ENCODE measurements at regions not wholly inside any gene's neighbourhood (a gene's known extent, or its start where the extent isn't known, plus 50 kb on each side); places are given as distances from the start of the nearest gene placed in this dataset.

DNA sequence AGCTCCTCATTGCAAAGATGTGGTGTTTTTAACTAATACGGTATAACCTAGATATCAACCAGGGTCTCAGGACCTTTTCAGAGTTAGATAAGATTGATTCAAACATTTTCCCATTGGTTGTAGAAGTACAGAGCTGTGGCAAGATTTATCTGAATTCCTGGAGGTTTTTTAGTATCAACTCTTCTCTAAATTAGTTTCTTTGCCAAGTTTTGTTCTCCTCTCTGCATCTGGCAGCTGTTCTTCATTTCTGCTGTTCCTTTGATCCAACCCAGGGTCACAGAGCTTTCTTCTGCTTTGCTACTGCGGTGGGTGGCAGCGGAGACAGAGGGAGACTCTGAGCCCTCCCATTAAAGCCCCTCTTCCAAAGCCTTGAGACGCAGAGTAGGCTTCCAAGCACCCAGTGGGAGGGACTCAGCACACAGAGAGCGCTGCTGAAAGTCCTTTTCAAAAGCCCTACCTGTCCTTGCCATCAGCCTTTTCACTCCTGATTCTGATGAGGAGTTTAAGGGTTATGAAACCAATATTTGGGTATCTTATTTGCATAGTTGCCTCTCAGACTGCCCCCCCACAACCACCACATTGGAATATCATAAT lies 146.3 kb upstream of the EEPD1 start:
- no peak overlapping the region for H3K4me3 ChIP-seq (replicated peaks in 1 of 3; ENCODE audit: insufficient read depth in 1 of 3, low read depth in 1 of 3, low read length in 3 of 3)
- dilution Hi-C loops (cut with MboI; ENCODE audit: extremely low pct_ligation_motif_present, low sequenced_read_pairs) (no loop called here), intact Hi-C loops (cut with micrococcal nuclease) (no loop called here)
- no peak overlapping the region for H3K9ac ChIP-seq (replicated peaks; ENCODE audit: extremely low read depth, insufficient read depth, low read length)
- DNase-seq (ENCODE audit: low read depth, low spot score) (no peak), FAIRE-seq (no peak)
- BruUV-seq (replicated peaks): no TSS peak
- H3K27ac ChIP-seq (ENCODE audit: insufficient read depth, low read depth, low read length): no peak overlapping the region
- TF ChIP-seq, protein P1, sequence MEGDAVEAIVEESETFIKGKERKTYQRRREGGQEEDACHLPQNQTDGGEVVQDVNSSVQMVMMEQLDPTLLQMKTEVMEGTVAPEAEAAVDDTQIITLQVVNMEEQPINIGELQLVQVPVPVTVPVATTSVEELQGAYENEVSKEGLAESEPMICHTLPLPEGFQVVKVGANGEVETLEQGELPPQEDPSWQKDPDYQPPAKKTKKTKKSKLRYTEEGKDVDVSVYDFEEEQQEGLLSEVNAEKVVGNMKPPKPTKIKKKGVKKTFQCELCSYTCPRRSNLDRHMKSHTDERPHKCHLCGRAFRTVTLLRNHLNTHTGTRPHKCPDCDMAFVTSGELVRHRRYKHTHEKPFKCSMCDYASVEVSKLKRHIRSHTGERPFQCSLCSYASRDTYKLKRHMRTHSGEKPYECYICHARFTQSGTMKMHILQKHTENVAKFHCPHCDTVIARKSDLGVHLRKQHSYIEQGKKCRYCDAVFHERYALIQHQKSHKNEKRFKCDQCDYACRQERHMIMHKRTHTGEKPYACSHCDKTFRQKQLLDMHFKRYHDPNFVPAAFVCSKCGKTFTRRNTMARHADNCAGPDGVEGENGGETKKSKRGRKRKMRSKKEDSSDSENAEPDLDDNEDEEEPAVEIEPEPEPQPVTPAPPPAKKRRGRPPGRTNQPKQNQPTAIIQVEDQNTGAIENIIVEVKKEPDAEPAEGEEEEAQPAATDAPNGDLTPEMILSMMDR (IDR thresholded peaks at IDR 0.05; ENCODE audit: extremely low read depth in 1 of 2, insufficient read depth in 1 of 2, low read depth in 1 of 2, low read length in 2 of 2): no peak
- TF ChIP-seq POLR2A (IDR thresholded peaks at IDR 0.05; ENCODE audit: low read depth, low read length) (no peak), JUN (IDR thresholded peaks at IDR 0.05; ENCODE audit: borderline replicate concordance, insufficient read depth, insufficient read length, low read depth) (no peak), POLR2AphosphoS5 (IDR thresholded peaks at IDR 0.05; ENCODE audit: insufficient read depth, low read depth, low read length) (no peak), MYC (IDR thresholded peaks at IDR 0.05; ENCODE audit: low read depth, low read length) (no peak), MAX (IDR thresholded peaks at IDR 0.05; ENCODE audit: insufficient read depth, insufficient read length) (no peak), FOS (IDR thresholded peaks at IDR 0.05; ENCODE audit: borderline replicate concordance, insufficient read depth, low read length) (no peak), EZH2 (IDR thresholded peaks at IDR 0.05; ENCODE audit: borderline replicate concordance, low read depth, low read length, severe bottlenecking) (no peak), GATA2 (IDR thresholded peaks at IDR 0.05; ENCODE audit: insufficient read depth, insufficient read length, low read depth, low read length) (no peak)
- no peaks in the 10 kb centered on the region for H3K79me2 ChIP-seq (ENCODE audit: control insufficient read depth, insufficient read depth, low read length)
- H2AFZ ChIP-seq (ENCODE audit: low read depth, low read length): no peak overlapping the region
- peaks cover 0 to 3% of the 10 kb centered on the region in 2 experiments for H3K27me3 ChIP-seq (ENCODE audit: control insufficient read depth in 2 of 2, insufficient read depth in 2 of 2, low read length in 2 of 2)
- no peaks in the 10 kb centered on the region for H4K20me1 ChIP-seq (replicated peaks; ENCODE audit: control insufficient read depth, extremely low read depth, insufficient read depth, low read length)
- no peaks in the 10 kb centered on the region for H3K9me3 ChIP-seq (replicated peaks; ENCODE audit: control insufficient read depth, insufficient read depth, low read length)
- H3K36me3 ChIP-seq (ENCODE audit: control insufficient read depth in 2 of 2, extremely low read depth in 1 of 2, insufficient read depth in 2 of 2, low read length in 2 of 2): no peaks in the 10 kb centered on the region
- CTCF ChIA-PET: interaction anchor here (1.0 to 1.1 kb wide), 3 partner anchors 13 to 313 kb away, joined by 3 to 4 read pairs (median 3); no protein-coding TSS in a partner anchor
- H3K9me1 ChIP-seq (replicated peaks; ENCODE audit: control insufficient read depth, extremely low read depth, insufficient read depth, low read length): no peaks in the 10 kb centered on the region
- H3K4me2 ChIP-seq (ENCODE audit: insufficient read depth, low read length): no peak overlapping the region
- no peaks in the 10 kb centered on the region for H3K4me1 ChIP-seq (ENCODE audit: control insufficient read depth, extremely low read depth, insufficient read depth, low read length)
- POLR2A ChIA-PET: no interaction called here

Measured in endothelial cell of umbilical vein (primary cell).